CD14-positive monocyte (primary cell): ENCODE measurements at regions not wholly inside any gene's neighbourhood (a gene's known extent, or its start where the extent isn't known, plus 50 kb on each side); places are given as distances from the start of the nearest gene placed in this dataset.

ENCODE experiments used
- DNase-seq, 3 donors: peaks; one replicate each; pipeline ENCODE4 v3.0.0-alpha.2; 2011 to 2022
- H2AFZ ChIP-seq: 2 replicates; pipeline ENCODE4 v1.6.0; 2012; ENCODE audit warnings: mild to moderate bottlenecking, low read depth, low read length, inconsistent platforms; ENCODE audit not compliant: insufficient read depth, poor library complexity, severe bottlenecking
- H3K27ac ChIP-seq, 2 donors: 1 replicate in 1 of 2; 2 replicates in 1 of 2; pipeline ENCODE4 v1.5.1; 2012 to 2013; ENCODE audit warnings: low read length in 2 of 2, control low read depth in 1 of 2, inconsistent platforms in 1 of 2, low read depth in 1 of 2, mild to moderate bottlenecking in 1 of 2
- H3K27me3 ChIP-seq, 2 donors: one replicate each; pipeline versions ENCODE4 v1.6.0 to v1.6.1; 2011 to 2013; ENCODE audit warnings: low read length in 2 of 2; ENCODE audit not compliant: control insufficient read depth in 2 of 2, insufficient read depth in 2 of 2
- H3K36me3 ChIP-seq, 2 donors: replicated peaks in 1 of 2; 1 replicate in 1 of 2; 2 replicates in 1 of 2; pipeline versions ENCODE4 v1.5.1 to v1.6.1; 2012 to 2013; ENCODE audit warnings: low read length in 2 of 2, control low read depth in 1 of 2, inconsistent platforms in 1 of 2, mild to moderate bottlenecking in 1 of 2; ENCODE audit not compliant: insufficient read depth in 2 of 2, control insufficient read depth in 1 of 2
- H3K4me1 ChIP-seq, 2 donors: 1 replicate in 1 of 2; 2 replicates in 1 of 2; pipeline versions ENCODE4 v1.5.1 to v1.6.1; 2012 to 2013; ENCODE audit warnings: low read length in 2 of 2, control low read depth in 1 of 2, inconsistent platforms in 1 of 2, mild to moderate bottlenecking in 1 of 2, moderate library complexity in 1 of 2; ENCODE audit not compliant: insufficient read depth in 2 of 2, control insufficient read depth in 1 of 2
- H3K4me2 ChIP-seq: replicated peaks from 2 replicates; pipeline ENCODE3; 2012; ENCODE audit warnings: low read length, moderate library complexity, mild to moderate bottlenecking; ENCODE audit not compliant: poor library complexity, severe bottlenecking; ENCODE audit errors: extremely low read depth
- H3K4me3 ChIP-seq, 3 experiments: fragments of 200-600 bp in 1 of 3; sonication (generic) in 1 of 3; replicated peaks in 1 of 3; 1 replicate in 2 of 3; 2 replicates in 1 of 3; pipeline ENCODE4 v1.5.1; 2011 to 2013; ENCODE audit warnings: low read length in 3 of 3, mild to moderate bottlenecking in 3 of 3, control low read depth in 2 of 3, low read depth in 2 of 3, inconsistent platforms in 1 of 3, moderate library complexity in 1 of 3
- H3K79me2 ChIP-seq: 2 replicates; pipeline ENCODE4 v1.6.0; 2012; ENCODE audit warnings: mild to moderate bottlenecking, control low read depth, inconsistent platforms, low read length, moderate library complexity; ENCODE audit not compliant: insufficient read depth
- H3K9ac ChIP-seq: 2 replicates; pipeline ENCODE4 v1.6.0; 2017; ENCODE audit warnings: low read length, mild to moderate bottlenecking; ENCODE audit not compliant: insufficient read depth, poor library complexity, severe bottlenecking
- H3K9me3 ChIP-seq, 2 donors: replicated peaks in 1 of 2; 1 replicate in 1 of 2; 2 replicates in 1 of 2; pipeline versions ENCODE4 v1.5.1 to v1.6.1; 2012 to 2013; ENCODE audit warnings: low read length in 2 of 2, control low read depth in 1 of 2; ENCODE audit not compliant: control insufficient read depth in 1 of 2, insufficient read depth in 1 of 2
- H4K20me1 ChIP-seq: 2 replicates; pipeline ENCODE4 v1.6.0; 2012; ENCODE audit warnings: mild to moderate bottlenecking, low read length, control low read depth, moderate library complexity; ENCODE audit not compliant: insufficient read depth
- H3K27ac Mint-ChIP-seq, 7 donors: one replicate each; pipeline ENCODE4 v1.8.0; 2020; ENCODE audit warnings: mild to moderate bottlenecking in 7 of 7, mixed read lengths in 7 of 7, moderate library complexity in 6 of 7, inconsistent platforms in 2 of 7
- H3K27me3 Mint-ChIP-seq, 3 donors: one replicate each; pipeline ENCODE4 v1.8.0; 2021 to 2022; ENCODE audit warnings: low read depth in 3 of 3, mild to moderate bottlenecking in 3 of 3, mixed read lengths in 3 of 3, moderate library complexity in 3 of 3, inconsistent platforms in 1 of 3
- H3K36me3 Mint-ChIP-seq, 2 donors: one replicate each; pipeline ENCODE4 v1.8.0; 2020; ENCODE audit warnings: mixed read lengths in 2 of 2, inconsistent platforms in 1 of 2, mild to moderate bottlenecking in 1 of 2
- H3K4me1 Mint-ChIP-seq: one replicate; pipeline ENCODE4 v1.8.0; 2020; ENCODE audit warnings: mild to moderate bottlenecking, mixed read lengths
- H3K4me3 Mint-ChIP-seq, 2 donors: one replicate each; pipeline ENCODE4 v1.8.0; 2020; ENCODE audit warnings: mild to moderate bottlenecking in 2 of 2, mixed read lengths in 2 of 2, moderate library complexity in 1 of 2
- H3K9me3 Mint-ChIP-seq, 7 donors: one replicate each; pipeline ENCODE4 v1.8.0; 2020 to 2022; ENCODE audit warnings: mixed read lengths in 7 of 7, mild to moderate bottlenecking in 6 of 7, moderate library complexity in 6 of 7, inconsistent platforms in 2 of 7
- WGBS: methylation state at CpG from one replicate; pipeline ENCODE4 v1.1.5; 2013; ENCODE audit warnings: missing lambda C conversion rate; ENCODE audit not compliant: insufficient coverage; 5-methylcytosine and 5-hydroxymethylcytosine counted together
- intact Hi-C, 2 donors: fragments of 100-400 bp; cut with micrococcal nuclease; formaldehyde crosslinking; loops; one replicate each; pipeline versions ENCODE4 v1.15.0 to v1.15.1; 2023
- TF ChIP-seq, protein P1 (sequence below): fragments of 200-600 bp; IDR thresholded peaks from one replicate; pipeline ENCODE4 v1.8.0; 2022; ENCODE audit warnings: antibody characterized with exemption, mild to moderate bottlenecking

DNA sequence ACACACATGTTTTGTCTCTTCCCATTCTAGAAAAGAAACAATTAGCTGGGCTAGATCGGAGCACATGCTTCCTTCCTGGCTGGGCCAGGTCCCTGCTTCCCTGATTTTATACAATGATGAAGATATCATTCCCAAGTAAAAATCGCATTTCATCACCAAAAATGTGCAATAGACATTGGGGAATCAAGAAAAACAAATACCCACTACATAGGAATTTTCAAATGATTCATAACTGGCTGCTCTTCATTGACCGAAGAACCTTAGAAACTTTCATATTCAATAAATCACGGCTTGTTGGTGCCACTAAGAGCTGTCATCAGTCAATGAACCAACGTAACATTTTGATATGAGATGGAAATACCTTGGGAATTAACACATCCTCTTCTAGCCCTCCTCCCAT is 373.6 kb upstream of the TRIB2 start:
- no peak for DNase-seq
- Histone ChIP-seq H3K9me3 (no peaks in the 10 kb centered on the region), H3K36me3 (no peaks in the 10 kb centered on the region), H2AFZ (no peak overlapping the region), H3K27ac (no peak overlapping the region), H3K4me2 (no peak overlapping the region), H3K79me2 (no peaks in the 10 kb centered on the region), H4K20me1 (no peaks in the 10 kb centered on the region), H3K9ac (no peak overlapping the region), H3K27me3 (no peaks in the 10 kb centered on the region), H3K4me3 (no peak overlapping the region), H3K4me1 (no peaks in the 10 kb centered on the region)
- Mint-ChIP-seq H3K27me3 (peaks cover 0 to 3% (median 1%) of the 10 kb centered on the region in 3 donors), H3K4me3 (no peak overlapping the region), H3K9me3 (peaks cover 0 to 4% (median 2%) of the 10 kb centered on the region in 7 donors), H3K4me1 (no peaks in the 10 kb centered on the region), H3K36me3 (no peaks in the 10 kb centered on the region), H3K27ac (no peak overlapping the region)
- intact Hi-C loops: no loop called here
- TF ChIP-seq, protein P1, sequence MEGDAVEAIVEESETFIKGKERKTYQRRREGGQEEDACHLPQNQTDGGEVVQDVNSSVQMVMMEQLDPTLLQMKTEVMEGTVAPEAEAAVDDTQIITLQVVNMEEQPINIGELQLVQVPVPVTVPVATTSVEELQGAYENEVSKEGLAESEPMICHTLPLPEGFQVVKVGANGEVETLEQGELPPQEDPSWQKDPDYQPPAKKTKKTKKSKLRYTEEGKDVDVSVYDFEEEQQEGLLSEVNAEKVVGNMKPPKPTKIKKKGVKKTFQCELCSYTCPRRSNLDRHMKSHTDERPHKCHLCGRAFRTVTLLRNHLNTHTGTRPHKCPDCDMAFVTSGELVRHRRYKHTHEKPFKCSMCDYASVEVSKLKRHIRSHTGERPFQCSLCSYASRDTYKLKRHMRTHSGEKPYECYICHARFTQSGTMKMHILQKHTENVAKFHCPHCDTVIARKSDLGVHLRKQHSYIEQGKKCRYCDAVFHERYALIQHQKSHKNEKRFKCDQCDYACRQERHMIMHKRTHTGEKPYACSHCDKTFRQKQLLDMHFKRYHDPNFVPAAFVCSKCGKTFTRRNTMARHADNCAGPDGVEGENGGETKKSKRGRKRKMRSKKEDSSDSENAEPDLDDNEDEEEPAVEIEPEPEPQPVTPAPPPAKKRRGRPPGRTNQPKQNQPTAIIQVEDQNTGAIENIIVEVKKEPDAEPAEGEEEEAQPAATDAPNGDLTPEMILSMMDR: no peak
- 100% methylated on average over 1 of the region's 5 CpGs for WGBS

DNA sequence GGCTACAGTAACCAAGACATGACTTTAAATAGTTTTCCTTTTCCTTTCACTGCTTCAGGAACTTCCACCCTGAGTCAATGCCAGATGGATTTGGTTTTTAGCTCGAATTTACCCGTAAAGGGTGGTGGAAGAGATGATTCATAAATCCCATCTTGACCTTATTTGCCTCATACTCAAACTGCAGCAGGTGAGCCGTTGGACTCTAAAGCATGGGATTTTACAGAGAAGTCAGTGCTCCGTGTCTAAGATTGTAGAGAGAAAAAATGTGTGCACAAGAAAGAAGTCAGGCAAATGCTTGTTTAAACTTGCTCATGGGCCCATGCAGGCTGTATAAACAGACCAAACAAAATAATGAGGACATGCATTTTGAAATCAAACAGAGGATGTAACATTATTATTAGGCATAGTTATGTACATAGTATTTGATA is 369.7 kb upstream of the TRIB2 start:
- Histone ChIP-seq H4K20me1 (no peaks in the 10 kb centered on the region), H3K4me3 (no peak overlapping the region), H3K9ac (no peak overlapping the region), H3K79me2 (no peaks in the 10 kb centered on the region), H3K9me3 (no peaks in the 10 kb centered on the region), H3K36me3 (no peaks in the 10 kb centered on the region), H3K27me3 (no peaks in the 10 kb centered on the region), H3K27ac (no peak overlapping the region), H3K4me1 (no peaks in the 10 kb centered on the region), H3K4me2 (no peak overlapping the region), H2AFZ (no peak overlapping the region)
- H3K27ac Mint-ChIP-seq: no peak overlapping the region
- no peaks in the 10 kb centered on the region for H3K36me3 Mint-ChIP-seq
- TF ChIP-seq, protein P1: no peak
- H3K27me3 Mint-ChIP-seq: peaks cover 0 to 3% (median 2%) of the 10 kb centered on the region in 3 donors
- no peaks in the 10 kb centered on the region for H3K4me1 Mint-ChIP-seq
- no peak for DNase-seq
- peaks cover 0 to 4% (median 2%) of the 10 kb centered on the region in 7 donors for H3K9me3 Mint-ChIP-seq
- whole genome bisulfite sequencing: 100% methylated on average over 1 of the region's 4 CpGs
- intact Hi-C loops: no loop called here
- H3K4me3 Mint-ChIP-seq: no peak overlapping the region
